SK-N-MC (cell line): ENCODE measurements at regions not wholly inside any gene's neighbourhood (a gene's known extent, or its start where the extent isn't known, plus 50 kb on each side); places are given as distances from the start of the nearest gene placed in this dataset.

Source experiments
- EZH2 ChIP-seq: fragments of 200-600 bp; sonication (generic); IDR thresholded peaks from one replicate; pipeline ENCODE4 v1.6.1; 2017; ENCODE audit warnings: antibody characterized with exemption
- POLR2AphosphoS5 ChIP-seq: IDR thresholded peaks from 2 replicates; pipeline ENCODE4 v1.6.1; 2012; ENCODE audit warnings: mild to moderate bottlenecking, low read depth, low read length, borderline replicate concordance

DNA sequence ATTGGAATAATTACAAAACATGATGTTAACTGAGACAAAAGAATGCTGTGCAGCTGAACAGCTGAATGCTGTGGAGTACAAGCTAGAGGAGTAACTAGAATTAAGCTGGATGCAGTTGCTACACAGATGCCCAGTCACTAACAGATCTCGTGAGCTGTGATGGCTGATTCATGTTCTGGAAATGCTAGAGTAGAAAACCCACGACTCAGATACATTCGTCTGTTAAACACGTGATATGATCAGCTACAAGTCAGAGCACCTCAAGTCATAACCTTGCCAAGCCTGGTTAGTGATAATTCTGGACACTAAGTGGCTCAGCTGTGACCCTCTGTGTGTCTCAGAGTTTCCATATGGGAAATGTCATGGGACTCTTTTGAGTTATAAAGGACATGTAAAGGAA, 89.7 kb upstream of the ESRRG start:
- no peak for TF ChIP-seq EZH2
- no peak for TF ChIP-seq POLR2AphosphoS5
